OCI-LY7 (cell line): ENCODE measurements at regions not wholly inside any gene's neighbourhood (a gene's known extent, or its start where the extent isn't known, plus 50 kb on each side); places are given as distances from the start of the nearest gene placed in this dataset. TPM values are rescaled to one million over a fixed set of nuclear protein-coding genes. Genes with fewer than 3 reads are reported as not detected.

Experiments
- BruUV-seq: library from RNA; stranded (reverse); fragments of 400-500 nt; replicated peaks from 2 replicates; lab custom pipeline; 2021; lab: Mats Ljungman, UMichigan
- CTCF ChIA-PET: fragments of 300-600 bp; sonication (Branson Sonifier 250); formaldehyde crosslinking; loops from one replicate; lab custom pipeline; 2022; ENCODE audit warnings: antibody characterized with exemption; ENCODE audit not compliant: unreplicated experiment; lab: Charles Lee
- POLR2A ChIA-PET: fragments of 300-600 bp; sonication (Branson Sonifier 250); formaldehyde crosslinking; loops from one replicate; lab custom pipeline; 2022; ENCODE audit warnings: antibody characterized with exemption; lab: Charles Lee
- DNase-seq: peaks from one replicate; pipeline ENCODE4 v3.0.0-alpha.2; 2015; ENCODE audit warnings: low spot score
- H2AFZ ChIP-seq: fragments of 200-600 bp; sonication (generic), shearing (Covaris generic); 2 replicates; pipeline ENCODE4 v1.6.1; 2014; ENCODE audit warnings: mild to moderate bottlenecking, antibody characterized with exemption, low read length, moderate library complexity
- H3K27ac ChIP-seq: fragments of 200-600 bp; sonication (generic); 2 replicates; pipeline ENCODE4 v1.5.1; 2014; ENCODE audit warnings: mixed run types, low read depth, mild to moderate bottlenecking, moderate library complexity, low read length, inconsistent platforms; ENCODE audit not compliant: poor library complexity, severe bottlenecking
- H3K36me3 ChIP-seq: fragments of 200-600 bp; sonication (generic); 2 replicates; pipeline ENCODE4 v1.6.1; 2014; ENCODE audit warnings: mild to moderate bottlenecking, antibody characterized with exemption, low read length, moderate library complexity, mixed read lengths; ENCODE audit not compliant: insufficient read depth
- H3K4me1 ChIP-seq: fragments of 200-600 bp; sonication (generic); 2 replicates; pipeline ENCODE4 v1.5.1; 2014; ENCODE audit warnings: mild to moderate bottlenecking, low read length; ENCODE audit not compliant: insufficient read depth, poor library complexity, severe bottlenecking
- H3K4me2 ChIP-seq: fragments of 200-600 bp; sonication (generic); 2 replicates; pipeline ENCODE4 v1.6.1; 2014; ENCODE audit warnings: mild to moderate bottlenecking, low read length
- H3K4me3 ChIP-seq: fragments of 200-600 bp; sonication (generic); 2 replicates; pipeline ENCODE4 v1.5.1; 2014; ENCODE audit warnings: mild to moderate bottlenecking, low read depth, low read length; ENCODE audit not compliant: poor library complexity, severe bottlenecking
- H3K79me2 ChIP-seq: fragments of 200-600 bp; sonication (generic); 2 replicates; pipeline ENCODE4 v1.6.1; 2016; ENCODE audit warnings: low read depth, mild to moderate bottlenecking, low read length, moderate library complexity, mixed read lengths; ENCODE audit not compliant: insufficient read depth
- H3K9me2 ChIP-seq: fragments of 200-600 bp; sonication (generic); 2 replicates; pipeline ENCODE4 v1.6.1; 2016; ENCODE audit warnings: mild to moderate bottlenecking, low read length, mixed read lengths; ENCODE audit not compliant: insufficient read depth
- H3K9me3 ChIP-seq: fragments of 200-600 bp; sonication (generic); 2 replicates; pipeline ENCODE4 v1.6.1; 2014; ENCODE audit warnings: mild to moderate bottlenecking, mixed run types, low read length, mixed read lengths
- H4K20me1 ChIP-seq: fragments of 200-600 bp; sonication (generic); 2 replicates; pipeline ENCODE4 v1.6.1; 2014; ENCODE audit warnings: mild to moderate bottlenecking, antibody characterized with exemption, low read length, moderate library complexity, mixed read lengths; ENCODE audit not compliant: insufficient read depth
- CTCF ChIP-seq: fragments of 200-600 bp; sonication (generic); conservative IDR thresholded peaks from 2 replicates; pipeline ENCODE4 v1.5.1; 2014; ENCODE audit warnings: mild to moderate bottlenecking, antibody characterized with exemption, low read length, moderate library complexity, mixed read lengths
- EZH2phosphoT487 ChIP-seq: fragments of 200-600 bp; sonication (generic); IDR thresholded peaks from 2 replicates; pipeline ENCODE4 v1.6.1; 2018; ENCODE audit warnings: low read depth, borderline replicate concordance, mild to moderate bottlenecking, mixed run types, antibody characterized with exemption, low read length, moderate library complexity, mixed read lengths
- intact Hi-C: fragments of 100-400 bp; cut with micrococcal nuclease; formaldehyde crosslinking; loops from one replicate; pipeline ENCODE4 v1.10.0; 2022; ENCODE audit not compliant: unreplicated experiment
- small RNA-seq: library from RNA; depleted of rRNA; stranded (forward); fragments of <200 nt; gene quantifications from one replicate; pipeline ENCODE3, GENCODE V24; 2014

GRCh38 chr6:96470296-96470695 lies 51.3 kb upstream of the UFL1 start:
- no peak for TF ChIP-seq CTCF
- TF ChIP-seq EZH2phosphoT487: no peak
- Histone ChIP-seq H3K79me2 (no peaks in the 10 kb centered on the region), H3K4me1 (no peaks in the 10 kb centered on the region), H3K4me3 (no peak overlapping the region), H3K36me3 (no peaks in the 10 kb centered on the region), H3K4me2 (no peak overlapping the region), H4K20me1 (no peaks in the 10 kb centered on the region), H3K27ac (no peak overlapping the region), H3K9me2 (no peaks in the 10 kb centered on the region), H2AFZ (no peak overlapping the region), H3K9me3 (no peaks in the 10 kb centered on the region)
- POLR2A ChIA-PET: interaction anchor here (1.4 kb wide), 1 partner anchor 11 kb away, joined by 3 read pairs; no protein-coding TSS in a partner anchor
- no TSS peak for BruUV-seq
- no peak for DNase-seq
- CTCF ChIA-PET: no interaction called here
- intact Hi-C loops: no loop called here

Small RNAs in the stretch of these regions (small RNA-seq; reads per million reads assigned to genes)
- gene RN7SL797P: not detected
